OCI-LY7 (cell line): ENCODE measurements at regions not wholly inside any gene's neighbourhood (a gene's known extent, or its start where the extent isn't known, plus 50 kb on each side); places are given as distances from the start of the nearest gene placed in this dataset.
"Not testable (repeated sequence)": the region's sequence is repeated elsewhere in the genome, so short reads cannot be mapped to it uniquely, and the experiment has no call there.

ENCODE experiments used
- BruUV-seq: library from RNA; stranded (reverse); fragments of 400-500 nt; replicated peaks from 2 replicates; lab custom pipeline; 2021; lab: Mats Ljungman, UMichigan
- CTCF ChIA-PET: fragments of 300-600 bp; sonication (Branson Sonifier 250); formaldehyde crosslinking; loops from one replicate; lab custom pipeline; 2022; ENCODE audit warnings: antibody characterized with exemption; ENCODE audit not compliant: unreplicated experiment; lab: Charles Lee
- POLR2A ChIA-PET: fragments of 300-600 bp; sonication (Branson Sonifier 250); formaldehyde crosslinking; loops from one replicate; lab custom pipeline; 2022; ENCODE audit warnings: antibody characterized with exemption; lab: Charles Lee
- DNase-seq: peaks from one replicate; pipeline ENCODE4 v3.0.0-alpha.2; 2015; ENCODE audit warnings: low spot score
- H2AFZ ChIP-seq: fragments of 200-600 bp; sonication (generic), shearing (Covaris generic); 2 replicates; pipeline ENCODE4 v1.6.1; 2014; ENCODE audit warnings: mild to moderate bottlenecking, antibody characterized with exemption, low read length, moderate library complexity
- H3K27ac ChIP-seq: fragments of 200-600 bp; sonication (generic); 2 replicates; pipeline ENCODE4 v1.5.1; 2014; ENCODE audit warnings: mixed run types, low read depth, mild to moderate bottlenecking, moderate library complexity, low read length, inconsistent platforms; ENCODE audit not compliant: poor library complexity, severe bottlenecking
- H3K36me3 ChIP-seq: fragments of 200-600 bp; sonication (generic); 2 replicates; pipeline ENCODE4 v1.6.1; 2014; ENCODE audit warnings: mild to moderate bottlenecking, antibody characterized with exemption, low read length, moderate library complexity, mixed read lengths; ENCODE audit not compliant: insufficient read depth
- H3K4me1 ChIP-seq: fragments of 200-600 bp; sonication (generic); 2 replicates; pipeline ENCODE4 v1.5.1; 2014; ENCODE audit warnings: mild to moderate bottlenecking, low read length; ENCODE audit not compliant: insufficient read depth, poor library complexity, severe bottlenecking
- H3K4me2 ChIP-seq: fragments of 200-600 bp; sonication (generic); 2 replicates; pipeline ENCODE4 v1.6.1; 2014; ENCODE audit warnings: mild to moderate bottlenecking, low read length
- H3K4me3 ChIP-seq: fragments of 200-600 bp; sonication (generic); 2 replicates; pipeline ENCODE4 v1.5.1; 2014; ENCODE audit warnings: mild to moderate bottlenecking, low read depth, low read length; ENCODE audit not compliant: poor library complexity, severe bottlenecking
- H3K79me2 ChIP-seq: fragments of 200-600 bp; sonication (generic); 2 replicates; pipeline ENCODE4 v1.6.1; 2016; ENCODE audit warnings: low read depth, mild to moderate bottlenecking, low read length, moderate library complexity, mixed read lengths; ENCODE audit not compliant: insufficient read depth
- H3K9me2 ChIP-seq: fragments of 200-600 bp; sonication (generic); 2 replicates; pipeline ENCODE4 v1.6.1; 2016; ENCODE audit warnings: mild to moderate bottlenecking, low read length, mixed read lengths; ENCODE audit not compliant: insufficient read depth
- H3K9me3 ChIP-seq: fragments of 200-600 bp; sonication (generic); 2 replicates; pipeline ENCODE4 v1.6.1; 2014; ENCODE audit warnings: mild to moderate bottlenecking, mixed run types, low read length, mixed read lengths
- H4K20me1 ChIP-seq: fragments of 200-600 bp; sonication (generic); 2 replicates; pipeline ENCODE4 v1.6.1; 2014; ENCODE audit warnings: mild to moderate bottlenecking, antibody characterized with exemption, low read length, moderate library complexity, mixed read lengths; ENCODE audit not compliant: insufficient read depth
- CTCF ChIP-seq: fragments of 200-600 bp; sonication (generic); conservative IDR thresholded peaks from 2 replicates; pipeline ENCODE4 v1.5.1; 2014; ENCODE audit warnings: mild to moderate bottlenecking, antibody characterized with exemption, low read length, moderate library complexity, mixed read lengths
- EZH2phosphoT487 ChIP-seq: fragments of 200-600 bp; sonication (generic); IDR thresholded peaks from 2 replicates; pipeline ENCODE4 v1.6.1; 2018; ENCODE audit warnings: low read depth, borderline replicate concordance, mild to moderate bottlenecking, mixed run types, antibody characterized with exemption, low read length, moderate library complexity, mixed read lengths
- intact Hi-C: fragments of 100-400 bp; cut with micrococcal nuclease; formaldehyde crosslinking; loops from one replicate; pipeline ENCODE4 v1.10.0; 2022; ENCODE audit not compliant: unreplicated experiment

DNA sequence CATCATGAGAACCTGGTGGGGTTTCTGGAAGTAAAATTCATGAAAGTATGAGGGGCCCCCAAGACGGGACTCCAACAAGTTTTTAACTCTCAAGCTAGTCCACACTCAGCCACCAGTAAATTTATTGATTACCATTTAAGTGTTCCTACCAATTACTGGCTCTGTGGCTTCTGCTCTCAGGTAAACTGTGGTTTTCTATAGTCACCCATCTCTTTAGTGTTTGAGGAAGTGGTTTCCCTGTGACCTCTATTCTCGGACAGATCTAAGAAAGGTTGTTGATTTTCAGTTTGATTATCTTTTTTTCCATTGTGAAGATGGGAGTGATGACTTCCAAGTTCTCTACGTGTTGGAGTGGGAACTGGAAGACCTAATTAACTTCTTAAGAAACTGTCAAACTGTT is 869.6 kb downstream of the CDY1 start:
- DNase-seq, H2AFZ ChIP-seq, BruUV-seq, CTCF ChIA-PET, H3K4me1 ChIP-seq, intact Hi-C loops, POLR2A ChIA-PET, H3K9me3 ChIP-seq, H3K9me2 ChIP-seq, H3K27ac ChIP-seq, H4K20me1 ChIP-seq, H3K4me2 ChIP-seq, H3K4me3 ChIP-seq, H3K79me2 ChIP-seq, H3K36me3 ChIP-seq: not testable (repeated sequence)

DNA sequence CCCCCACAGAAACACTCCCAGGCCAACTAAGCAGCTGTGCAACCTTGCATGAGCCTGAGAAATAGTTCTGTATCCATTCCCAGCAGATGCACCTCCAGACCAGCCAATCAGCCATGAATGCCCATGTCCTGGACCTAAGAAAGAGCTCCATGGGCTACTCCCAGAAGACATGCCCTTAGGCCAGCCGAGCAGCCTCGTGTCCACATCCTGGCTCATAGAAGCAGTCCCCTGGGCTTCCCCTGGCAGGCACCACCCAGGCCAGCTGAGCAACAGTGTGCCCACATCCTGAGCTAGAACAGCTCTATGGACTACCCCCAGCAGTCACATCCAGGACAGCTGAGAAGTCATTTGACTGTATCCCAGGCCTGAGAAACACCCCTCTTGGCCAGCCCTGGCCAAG is 899.5 kb downstream of the CDY1 start:
- intact Hi-C loops, BruUV-seq: not testable (repeated sequence)

DNA sequence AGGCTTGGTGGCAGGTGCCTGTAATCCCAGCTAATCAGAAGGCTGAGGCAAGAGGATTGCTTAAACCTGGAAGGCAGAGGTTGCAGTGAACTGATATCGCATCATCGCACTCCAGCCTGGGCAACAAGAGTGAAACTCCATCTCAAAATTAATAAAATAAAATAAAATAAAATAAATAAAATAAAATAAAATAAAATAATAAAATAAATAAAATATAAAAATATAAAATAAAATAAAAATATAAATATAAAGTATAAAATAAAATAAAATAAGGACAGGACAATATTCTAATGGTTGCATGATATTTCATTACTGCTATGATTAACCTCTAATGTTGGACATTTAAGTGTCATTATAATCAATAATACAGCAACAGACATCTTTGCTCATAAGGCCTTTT is 933.1 kb downstream of the CDY1 start:
- intact Hi-C loops = no loop called here
- POLR2A ChIA-PET = no interaction called here

More for the DNA sequence above, 899.5 kb downstream of the CDY1 start:
- DNase-seq, H3K4me2 ChIP-seq, POLR2A ChIA-PET, H3K36me3 ChIP-seq, H3K9me2 ChIP-seq, CTCF ChIA-PET, H3K79me2 ChIP-seq, H4K20me1 ChIP-seq, H3K27ac ChIP-seq, H3K4me1 ChIP-seq, H2AFZ ChIP-seq, H3K4me3 ChIP-seq, H3K9me3 ChIP-seq: not testable (repeated sequence)

More for the DNA sequence above, 933.1 kb downstream of the CDY1 start:
- Histone ChIP-seq H3K9me2 (no peaks in the 10 kb centered on the region), H4K20me1 (no peaks in the 10 kb centered on the region), H2AFZ (no peak overlapping the region), H3K4me3 (no peak overlapping the region), H3K9me3 (no peaks in the 10 kb centered on the region), H3K4me1 (no peaks in the 10 kb centered on the region), H3K79me2 (no peaks in the 10 kb centered on the region), H3K4me2 (no peak overlapping the region), H3K36me3 (no peaks in the 10 kb centered on the region), H3K27ac (no peak overlapping the region)
- TF ChIP-seq EZH2phosphoT487 = no peak
- no peak for TF ChIP-seq CTCF
- no peak for DNase-seq
- CTCF ChIA-PET = no interaction called here
- no TSS peak for BruUV-seq
